Ectodermal cell (in vitro differentiated cells): ENCODE measurements at regions not wholly inside any gene's neighbourhood (a gene's known extent, or its start where the extent isn't known, plus 50 kb on each side); places are given as distances from the start of the nearest gene placed in this dataset.
"Not testable (repeated sequence)": the region's sequence is repeated elsewhere in the genome, so short reads cannot be mapped to it uniquely, and the experiment has no call there.

Source experiments
- H3K27ac ChIP-seq: 2 replicates; pipeline ENCODE4 v1.7.0; 2013; ENCODE audit warnings: mild to moderate bottlenecking, low read depth, low read length; ENCODE audit not compliant: insufficient read depth, poor library complexity, severe bottlenecking
- H3K27me3 ChIP-seq: 2 replicates; pipeline ENCODE4 v1.7.0; 2013; ENCODE audit warnings: mild to moderate bottlenecking, low read length; ENCODE audit not compliant: insufficient read depth, control insufficient read depth, poor library complexity, severe bottlenecking
- H3K36me3 ChIP-seq: one replicate; pipeline ENCODE4 v1.7.0; 2013; ENCODE audit warnings: low read length; ENCODE audit not compliant: control insufficient read depth, insufficient read depth
- H3K4me1 ChIP-seq: one replicate; pipeline ENCODE4 v1.7.0; 2013; ENCODE audit warnings: low read length; ENCODE audit not compliant: control insufficient read depth, insufficient read depth
- H3K4me3 ChIP-seq: 2 replicates; pipeline ENCODE4 v1.7.0; 2013; ENCODE audit warnings: low read depth, low read length, control low read depth; ENCODE audit not compliant: insufficient read depth
- H3K9me3 ChIP-seq: 2 replicates; pipeline ENCODE4 v1.7.0; 2013; ENCODE audit warnings: mild to moderate bottlenecking, low read length, moderate library complexity; ENCODE audit not compliant: control insufficient read depth
- WGBS, 2 experiments: methylation state at CpG; one replicate each; pipeline ENCODE4 v1.1.7; 2013; ENCODE audit warnings: missing lambda C conversion rate in 2 of 2; 5-methylcytosine and 5-hydroxymethylcytosine counted together

- 49 to 53% methylated on average over 3 of the region's 3 CpGs for WGBS, 2 experiments
- no peaks in the 10 kb centered on the region for H3K36me3 ChIP-seq
- no peaks in the 10 kb centered on the region for H3K4me1 ChIP-seq
- H3K27me3 ChIP-seq: peaks cover 4% of the 10 kb centered on the region
- no peak overlapping the region for H3K4me3 ChIP-seq
- no peaks in the 10 kb centered on the region for H3K9me3 ChIP-seq
- no peak overlapping the region for H3K27ac ChIP-seq
These were observed 80.3 kb upstream of the PWP1 start for GRCh38 chr12:107605293-107605692.

GRCh38 chr12:107607464-107608392, 77.9 kb upstream of the PWP1 start:
- H3K4me1 ChIP-seq: no peaks in the 10 kb centered on the region
- WGBS, 2 experiments: 50 to 52% methylated on average over 21 of the region's 21 CpGs
- no peaks in the 10 kb centered on the region for H3K9me3 ChIP-seq
- H3K27ac ChIP-seq: no peak overlapping the region
- H3K27me3 ChIP-seq: peaks cover 4% of the 10 kb centered on the region
- H3K36me3 ChIP-seq: no peaks in the 10 kb centered on the region
- no peak overlapping the region for H3K4me3 ChIP-seq

GRCh38 chr12:107608779-107609178, 76.8 kb upstream of the PWP1 start:
- not testable (repeated sequence) for H3K4me3 ChIP-seq, H3K9me3 ChIP-seq, H3K27me3 ChIP-seq, H3K36me3 ChIP-seq, H3K4me1 ChIP-seq, H3K27ac ChIP-seq
- WGBS, 2 experiments: 90 to 95% methylated on average over 4 of the region's 5 CpGs

- no peak overlapping the region for H3K27ac ChIP-seq
- no peaks in the 10 kb centered on the region for H3K9me3 ChIP-seq
- 31 to 32% methylated on average over 19 to 20 of the region's 20 CpGs for WGBS, 2 experiments
- no peaks in the 10 kb centered on the region for H3K4me1 ChIP-seq
- H3K4me3 ChIP-seq: no peak overlapping the region
- peaks cover 4% of the 10 kb centered on the region for H3K27me3 ChIP-seq
- no peaks in the 10 kb centered on the region for H3K36me3 ChIP-seq
These were observed 75.4 kb upstream of the PWP1 start for GRCh38 chr12:107610021-107610859.

- Histone ChIP-seq H3K4me3 (no peak overlapping the region), H3K27me3 (peaks cover 4% of the 10 kb centered on the region), H3K9me3 (no peaks in the 10 kb centered on the region), H3K4me1 (no peaks in the 10 kb centered on the region), H3K36me3 (no peaks in the 10 kb centered on the region), H3K27ac (no peak overlapping the region)
- 94 to 95% methylated on average over 19 of the region's 19 CpGs for WGBS, 2 experiments
These were observed 73.1 kb upstream of the PWP1 start for GRCh38 chr12:107612508-107612907.

GRCh38 chr12:107616941-107617340, 68.7 kb upstream of the PWP1 start:
- H3K9me3 ChIP-seq: no peaks in the 10 kb centered on the region
- 91 to 95% methylated on average over 6 of the region's 6 CpGs for WGBS, 2 experiments
- no peaks in the 10 kb centered on the region for H3K27me3 ChIP-seq
- H3K4me3 ChIP-seq: no peak overlapping the region
- no peaks in the 10 kb centered on the region for H3K4me1 ChIP-seq
- no peak overlapping the region for H3K27ac ChIP-seq
- H3K36me3 ChIP-seq: no peaks in the 10 kb centered on the region

GRCh38 chr12:107618106-107618505, 67.5 kb upstream of the PWP1 start:
- no peaks in the 10 kb centered on the region for H3K36me3 ChIP-seq
- no peaks in the 10 kb centered on the region for H3K9me3 ChIP-seq
- no peak overlapping the region for H3K4me3 ChIP-seq
- no peaks in the 10 kb centered on the region for H3K27me3 ChIP-seq
- 94 to 95% methylated on average over 15 of the region's 15 CpGs for WGBS, 2 experiments
- H3K4me1 ChIP-seq: no peaks in the 10 kb centered on the region
- no peak overlapping the region for H3K27ac ChIP-seq

GRCh38 chr12:107619831-107620230, 65.8 kb upstream of the PWP1 start:
- H3K36me3 ChIP-seq: no peaks in the 10 kb centered on the region
- H3K4me1 ChIP-seq: no peaks in the 10 kb centered on the region
- no peak overlapping the region for H3K27ac ChIP-seq
- 86 to 87% methylated on average over 13 of the region's 13 CpGs for WGBS, 2 experiments
- H3K27me3 ChIP-seq: no peaks in the 10 kb centered on the region
- H3K4me3 ChIP-seq: no peak overlapping the region
- no peaks in the 10 kb centered on the region for H3K9me3 ChIP-seq

GRCh38 chr12:107622001-107622400, 63.6 kb upstream of the PWP1 start:
- H3K36me3 ChIP-seq: no peaks in the 10 kb centered on the region
- no peaks in the 10 kb centered on the region for H3K27me3 ChIP-seq
- no peaks in the 10 kb centered on the region for H3K4me1 ChIP-seq
- no peak overlapping the region for H3K27ac ChIP-seq
- no peaks in the 10 kb centered on the region for H3K9me3 ChIP-seq
- H3K4me3 ChIP-seq: no peak overlapping the region
- WGBS, 2 experiments: 65 to 72% methylated on average over 8 of the region's 8 CpGs

- Histone ChIP-seq H3K36me3 (no peaks in the 10 kb centered on the region), H3K4me3 (no peak overlapping the region), H3K9me3 (no peaks in the 10 kb centered on the region), H3K27ac (no peak overlapping the region), H3K27me3 (no peaks in the 10 kb centered on the region), H3K4me1 (no peaks in the 10 kb centered on the region)
- WGBS, 2 experiments: 94% methylated on average over 4 of the region's 4 CpGs
These were observed 61.1 kb upstream of the PWP1 start for GRCh38 chr12:107624493-107624892.
